ENCODE measurements at regions not wholly inside any gene's neighbourhood (a gene's known extent, or its start where the extent isn't known, plus 50 kb on each side); places are given as distances from the start of the nearest gene placed in this dataset.
"Not testable (repeated sequence)": the region's sequence is repeated elsewhere in the genome, so short reads cannot be mapped to it uniquely, and the experiment has no call there.

DNA sequence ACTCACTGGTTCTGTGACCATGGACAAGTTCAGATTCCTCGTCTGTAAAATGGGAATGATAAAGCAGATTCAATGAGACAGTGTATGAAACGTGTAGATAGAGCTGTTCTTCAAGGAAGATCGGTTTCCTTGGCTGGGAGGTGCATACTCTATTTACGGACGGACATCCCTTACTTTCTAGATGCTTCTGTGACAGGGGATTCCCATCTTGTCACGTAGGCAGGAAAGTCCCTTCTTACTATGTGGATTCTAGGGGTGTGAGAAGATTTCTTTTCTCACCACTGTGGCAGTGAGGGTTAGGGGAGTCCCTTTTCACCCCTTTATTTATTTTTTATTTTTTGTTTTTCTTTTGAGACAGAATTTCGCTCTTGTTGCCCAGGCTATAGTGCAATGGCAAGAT is 180.9 kb upstream of the TBL1XR1 start:
- H3K4me3 ChIP-seq (ENCODE audit: control insufficient read depth, low read depth, low read length): no peak overlapping the region
- DNase-seq (ENCODE audit: low read depth): no peak
- TF ChIP-seq, protein P1, sequence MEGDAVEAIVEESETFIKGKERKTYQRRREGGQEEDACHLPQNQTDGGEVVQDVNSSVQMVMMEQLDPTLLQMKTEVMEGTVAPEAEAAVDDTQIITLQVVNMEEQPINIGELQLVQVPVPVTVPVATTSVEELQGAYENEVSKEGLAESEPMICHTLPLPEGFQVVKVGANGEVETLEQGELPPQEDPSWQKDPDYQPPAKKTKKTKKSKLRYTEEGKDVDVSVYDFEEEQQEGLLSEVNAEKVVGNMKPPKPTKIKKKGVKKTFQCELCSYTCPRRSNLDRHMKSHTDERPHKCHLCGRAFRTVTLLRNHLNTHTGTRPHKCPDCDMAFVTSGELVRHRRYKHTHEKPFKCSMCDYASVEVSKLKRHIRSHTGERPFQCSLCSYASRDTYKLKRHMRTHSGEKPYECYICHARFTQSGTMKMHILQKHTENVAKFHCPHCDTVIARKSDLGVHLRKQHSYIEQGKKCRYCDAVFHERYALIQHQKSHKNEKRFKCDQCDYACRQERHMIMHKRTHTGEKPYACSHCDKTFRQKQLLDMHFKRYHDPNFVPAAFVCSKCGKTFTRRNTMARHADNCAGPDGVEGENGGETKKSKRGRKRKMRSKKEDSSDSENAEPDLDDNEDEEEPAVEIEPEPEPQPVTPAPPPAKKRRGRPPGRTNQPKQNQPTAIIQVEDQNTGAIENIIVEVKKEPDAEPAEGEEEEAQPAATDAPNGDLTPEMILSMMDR (IDR thresholded peaks at IDR 0.05; ENCODE audit: control insufficient read depth, insufficient read depth, low read depth, low read length, missing control alignments): no peak

DNA sequence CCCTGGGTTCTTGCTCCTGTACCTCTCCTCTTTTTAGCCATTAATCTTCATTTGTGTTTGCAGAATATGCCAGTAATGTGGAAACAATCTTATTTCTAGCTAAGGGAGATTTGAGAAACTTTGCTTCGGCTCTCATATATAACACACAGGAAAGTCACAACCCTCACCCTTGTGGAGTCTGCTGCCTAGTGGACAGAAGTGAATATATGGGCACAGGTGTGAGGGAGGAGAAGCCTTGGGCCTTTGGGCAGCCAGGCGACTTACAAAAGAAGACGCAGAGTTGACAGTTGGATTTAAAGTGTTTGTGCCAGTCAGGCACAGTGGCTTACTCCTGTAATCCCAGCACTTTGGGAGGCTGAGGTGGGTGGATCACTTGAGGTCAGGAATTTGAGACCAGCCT is 181.8 kb upstream of the TBL1XR1 start:
- H3K4me3 ChIP-seq (ENCODE audit: control insufficient read depth, low read depth, low read length): no peak overlapping the region
- TF ChIP-seq, protein P1 (IDR thresholded peaks at IDR 0.05; ENCODE audit: control insufficient read depth, insufficient read depth, low read depth, low read length, missing control alignments): no peak
- no peak for DNase-seq (ENCODE audit: low read depth)

DNA sequence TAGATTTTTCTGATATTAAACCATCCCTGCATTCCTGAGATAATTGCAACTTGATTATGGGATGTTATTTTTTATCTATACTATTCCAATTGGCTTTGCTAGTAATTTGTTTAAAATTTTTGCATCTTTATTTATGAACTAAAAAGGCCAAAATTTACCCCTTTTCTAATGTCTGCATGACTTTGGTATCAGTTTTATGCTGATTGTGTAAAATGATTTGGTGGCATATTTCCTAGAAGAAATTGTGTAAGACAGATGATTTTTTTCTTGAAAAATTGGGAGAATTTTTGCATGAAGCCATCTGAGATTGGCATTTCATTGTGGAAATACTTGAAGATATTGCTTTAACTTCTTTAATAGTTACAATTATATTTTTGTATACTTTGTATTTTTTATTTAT is 183.8 kb upstream of the TBL1XR1 start:
- DNase-seq (ENCODE audit: low read depth): no peak
- no peak overlapping the region for H3K4me3 ChIP-seq (ENCODE audit: control insufficient read depth, low read depth, low read length)
- TF ChIP-seq, protein P1 (IDR thresholded peaks at IDR 0.05; ENCODE audit: control insufficient read depth, insufficient read depth, low read depth, low read length, missing control alignments): no peak

DNA sequence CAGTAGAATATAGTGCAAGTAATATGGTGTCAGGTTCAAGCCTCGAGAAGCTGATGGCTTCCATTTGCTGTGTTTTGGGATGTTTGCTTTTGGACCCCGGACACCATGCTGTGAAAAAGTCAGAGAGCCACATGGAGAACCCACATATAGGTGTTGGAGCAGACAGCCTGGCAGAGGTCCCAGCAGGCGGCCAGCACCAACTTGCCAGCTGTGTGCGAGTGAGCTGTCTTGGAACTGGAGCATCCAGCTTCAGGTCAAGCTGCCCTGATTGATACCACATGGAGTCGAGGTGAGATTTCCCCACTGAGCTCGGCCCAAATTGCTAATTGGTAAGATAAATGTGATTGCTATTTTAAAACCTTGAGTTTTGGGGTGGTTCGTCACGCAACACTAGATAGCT is 185.7 kb upstream of the TBL1XR1 start:
- TF ChIP-seq, protein P1 (IDR thresholded peaks at IDR 0.05; ENCODE audit: control insufficient read depth, insufficient read depth, low read depth, low read length, missing control alignments): no peak
- DNase-seq (ENCODE audit: low read depth): no peak
- no peak overlapping the region for H3K4me3 ChIP-seq (ENCODE audit: control insufficient read depth, low read depth, low read length)

DNA sequence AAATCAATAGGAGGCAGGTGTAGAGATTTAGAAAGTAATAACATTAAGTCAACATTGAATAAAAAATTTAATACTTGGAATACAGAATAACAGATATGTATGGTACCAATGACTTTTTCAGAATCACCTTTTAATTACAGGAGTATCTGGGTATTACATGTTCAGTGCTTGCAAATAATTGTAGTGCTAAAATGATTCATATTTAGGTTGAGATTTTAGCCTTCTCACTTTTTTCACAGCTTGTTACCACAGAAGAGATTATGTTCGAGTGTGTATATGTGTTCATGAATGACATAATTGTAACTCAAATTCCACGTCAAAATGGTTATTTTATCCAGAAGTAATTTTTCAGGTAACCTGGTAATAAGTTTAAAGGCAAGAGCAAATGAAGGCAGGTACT is 187.9 kb upstream of the TBL1XR1 start:
- DNase-seq (ENCODE audit: low read depth): no peak
- no peak overlapping the region for H3K4me3 ChIP-seq (ENCODE audit: control insufficient read depth, low read depth, low read length)
- TF ChIP-seq, protein P1 (IDR thresholded peaks at IDR 0.05; ENCODE audit: control insufficient read depth, insufficient read depth, low read depth, low read length, missing control alignments): no peak

DNA sequence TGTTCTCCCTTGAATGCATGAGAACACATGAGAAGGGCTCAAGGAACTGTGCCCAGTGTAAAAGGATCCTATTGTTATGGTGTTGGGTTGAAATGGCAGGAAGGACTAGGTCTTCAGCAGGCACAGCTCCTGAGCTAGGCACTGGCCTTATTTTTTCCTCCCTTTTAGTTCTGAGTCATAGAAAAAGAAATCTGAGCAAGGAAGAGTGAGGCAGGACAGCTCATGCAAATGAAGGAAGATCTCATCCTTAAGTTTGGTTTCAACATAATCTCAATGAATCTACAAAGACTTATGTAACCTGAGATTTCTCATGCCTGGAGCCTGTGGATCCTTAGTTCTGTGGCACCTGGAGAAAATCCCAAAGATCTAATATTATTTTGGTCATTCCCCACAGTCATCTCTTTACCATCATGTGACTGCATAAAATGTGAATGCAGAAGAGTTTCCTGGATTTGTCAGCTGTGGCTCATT is 188.6 kb upstream of the TBL1XR1 start:
- H3K4me3 ChIP-seq (ENCODE audit: control insufficient read depth, low read depth, low read length): no peak overlapping the region
- DNase-seq (ENCODE audit: low read depth): peak; percentile 40
- TF ChIP-seq, protein P1 (IDR thresholded peaks at IDR 0.05; ENCODE audit: control insufficient read depth, insufficient read depth, low read depth, low read length, missing control alignments): no peak

DNA sequence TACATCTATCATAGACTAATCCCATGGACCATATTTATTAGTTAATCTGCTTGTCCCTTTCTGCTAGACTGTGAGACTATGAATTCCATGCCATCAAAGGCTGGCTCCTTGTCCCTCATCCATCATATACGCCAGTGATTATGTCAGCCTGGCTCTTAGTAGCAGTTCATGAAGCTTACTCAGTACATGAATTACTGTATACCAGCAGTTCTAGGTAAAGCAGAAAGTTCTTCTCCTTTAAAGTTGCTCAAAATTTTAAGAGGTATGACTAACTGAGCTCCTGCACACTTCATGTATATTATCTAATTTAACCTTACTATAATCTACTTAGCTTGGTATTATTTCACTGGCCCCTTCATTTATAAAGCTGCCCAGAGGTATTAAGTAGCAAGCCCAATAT is 190.9 kb upstream of the TBL1XR1 start:
- H3K4me3 ChIP-seq (ENCODE audit: control insufficient read depth, low read depth, low read length): no peak overlapping the region
- no peak for DNase-seq (ENCODE audit: low read depth)
- TF ChIP-seq, protein P1 (IDR thresholded peaks at IDR 0.05; ENCODE audit: control insufficient read depth, insufficient read depth, low read depth, low read length, missing control alignments): no peak

DNA sequence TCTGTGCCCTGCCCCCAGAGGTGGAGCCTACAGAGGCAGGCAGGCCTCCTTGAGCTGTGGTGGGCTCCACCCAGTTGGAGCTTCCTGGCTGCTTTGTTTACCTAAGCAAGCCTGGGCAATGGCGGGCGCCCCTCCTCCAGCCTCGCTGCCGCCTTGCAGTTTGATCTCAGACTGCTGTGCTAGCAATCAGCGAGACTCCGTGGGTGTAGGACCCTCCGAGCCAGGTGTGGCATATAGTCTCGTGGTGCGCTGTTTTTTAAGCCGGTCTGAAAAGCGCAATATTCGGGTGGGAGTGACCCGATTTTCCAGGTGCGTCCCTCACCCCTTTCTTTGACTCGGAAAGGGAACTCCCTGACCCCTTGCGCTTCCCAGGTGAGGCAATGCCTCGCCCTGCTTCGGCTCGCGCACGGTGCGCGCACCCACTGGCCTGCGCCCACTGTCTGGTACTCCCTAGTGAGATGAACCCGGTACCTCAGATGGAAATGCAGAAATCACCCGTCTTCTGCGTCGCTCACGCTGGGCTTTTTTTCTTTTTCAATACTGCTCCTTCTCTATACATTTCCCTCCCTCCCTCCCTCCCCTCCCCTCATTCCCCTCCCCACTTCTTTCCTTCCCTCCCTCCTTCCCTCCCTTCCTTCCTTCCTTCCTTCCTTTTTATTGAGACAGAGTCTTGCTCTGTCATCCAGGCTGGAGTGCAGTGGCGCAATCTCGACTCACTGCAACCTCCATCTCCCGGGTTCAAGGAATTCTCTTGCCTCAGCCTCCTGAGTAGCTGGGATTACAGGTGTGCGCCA is 197.1 kb upstream of the TBL1XR1 start:
- not testable (repeated sequence) for H3K4me3 ChIP-seq (ENCODE audit: control insufficient read depth, low read depth, low read length); DNase-seq (ENCODE audit: low read depth)
